ENCODE measurements at regions not wholly inside any gene's neighbourhood (a gene's known extent, or its start where the extent isn't known, plus 50 kb on each side); places are given as distances from the start of the nearest gene placed in this dataset.

GRCh38 chr9:2523591-2523990, 98.0 kb upstream of the VLDLR start:
- DNase-seq, result no peak

GRCh38 chr9:2524601-2525000, 97.0 kb upstream of the VLDLR start:
- peak; percentile 6 for DNase-seq

GRCh38 chr9:2525147-2525546, 96.4 kb upstream of the VLDLR start:
- DNase-seq, result no peak

GRCh38 chr9:2526071-2526828, 95.3 kb upstream of the VLDLR start:
- DNase-seq, result peak; percentile 11

GRCh38 chr9:2531481-2531880, 90.1 kb upstream of the VLDLR start:
- no peak for DNase-seq

- DNase-seq, result no peak
Measured at GRCh38 chr9:2536511-2536910, 85.1 kb upstream of the VLDLR start.

GRCh38 chr9:2545881-2546490, 75.6 kb upstream of the VLDLR start:
- DNase-seq, result no peak

- DNase-seq, result peak; percentile 81
Measured at GRCh38 chr9:2555899-2556600, 65.5 kb upstream of the VLDLR start.

GRCh38 chr9:2557693-2558092, 63.9 kb upstream of the VLDLR start:
- DNase-seq, result no peak

GRCh38 chr9:2559192-2560152, 62.1 kb upstream of the VLDLR start:
- peak; percentile 97 for DNase-seq

GRCh38 chr9:2560180-2560579, 61.4 kb upstream of the VLDLR start:
- DNase-seq, result no peak

GRCh38 chr9:2565676-2566340, 55.8 kb upstream of the VLDLR start:
- no peak for DNase-seq

GRCh38 chr9:2567922-2568321, 53.7 kb upstream of the VLDLR start:
- DNase-seq, result no peak

GRCh38 chr9:2568689-2569088, 52.9 kb upstream of the VLDLR start:
- DNase-seq, result no peak

GRCh38 chr9:2570615-2571479, 50.7 kb upstream of the VLDLR start:
- DNase-seq, result peak; percentile 42

All from fibroblast of upper back skin (primary cell).